Colon (tissue), 2 donors: ENCODE measurements at regions not wholly inside any gene's neighbourhood (a gene's known extent, or its start where the extent isn't known, plus 50 kb on each side); places are given as distances from the start of the nearest gene placed in this dataset.
"Not testable (repeated sequence)": the region's sequence is repeated elsewhere in the genome, so short reads cannot be mapped to it uniquely, and the experiment has no call there.

Source experiments
- FAIRE-seq: peaks from 2 replicates; lab custom pipeline; 2012; peaks lifted over from hg19 to GRCh38; lab: Jason Lieb, UNC
- donor health status: control.
- donor health status: control.

DNA sequence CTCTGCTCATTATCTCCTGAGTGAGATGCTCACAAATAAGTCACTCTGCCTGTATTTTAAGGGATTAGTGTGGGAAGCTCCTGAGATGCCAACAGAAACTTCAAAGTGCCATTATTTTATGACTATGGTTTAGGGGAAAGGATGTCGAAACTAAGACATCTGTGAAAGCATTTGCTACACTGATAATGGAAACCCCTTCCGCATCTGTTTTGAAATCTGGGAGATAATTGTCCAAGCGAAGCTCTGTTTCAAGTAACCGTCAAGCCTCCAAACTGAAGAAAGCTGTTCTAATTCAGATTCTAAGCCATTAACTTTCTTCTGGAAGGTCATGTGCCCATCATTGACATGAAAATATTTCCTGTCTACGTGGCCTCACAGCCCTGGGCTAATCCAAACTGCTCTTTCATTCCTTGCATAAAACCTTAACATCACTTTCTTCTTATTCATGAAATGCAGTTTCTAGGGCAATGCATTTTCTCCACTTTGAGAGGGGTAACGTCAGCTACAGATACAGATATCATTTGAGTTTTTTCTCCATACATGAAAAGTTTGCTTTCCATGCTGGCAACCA lies 932.0 kb downstream of the C6orf118 start:
- no peak for FAIRE-seq

DNA sequence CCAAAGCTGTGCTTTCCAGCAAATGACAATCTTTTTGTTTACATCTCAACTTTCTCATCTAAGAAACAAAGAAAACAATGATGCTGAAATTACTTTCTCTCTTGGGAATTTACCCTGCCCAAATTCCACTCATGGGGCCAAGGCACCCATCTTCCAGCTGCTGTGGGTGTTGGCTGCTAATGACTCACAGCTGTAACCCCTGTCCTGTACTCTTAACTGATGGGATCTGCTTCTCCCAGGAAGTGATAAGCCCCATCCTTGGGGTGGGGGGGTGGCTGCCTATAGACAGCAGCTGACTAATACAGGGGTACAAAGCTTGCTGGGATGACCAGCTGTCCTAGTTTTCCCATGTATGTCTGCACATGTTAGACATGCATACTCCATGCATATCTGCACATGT lies 938.6 kb downstream of the C6orf118 start:
- FAIRE-seq = no peak

DNA sequence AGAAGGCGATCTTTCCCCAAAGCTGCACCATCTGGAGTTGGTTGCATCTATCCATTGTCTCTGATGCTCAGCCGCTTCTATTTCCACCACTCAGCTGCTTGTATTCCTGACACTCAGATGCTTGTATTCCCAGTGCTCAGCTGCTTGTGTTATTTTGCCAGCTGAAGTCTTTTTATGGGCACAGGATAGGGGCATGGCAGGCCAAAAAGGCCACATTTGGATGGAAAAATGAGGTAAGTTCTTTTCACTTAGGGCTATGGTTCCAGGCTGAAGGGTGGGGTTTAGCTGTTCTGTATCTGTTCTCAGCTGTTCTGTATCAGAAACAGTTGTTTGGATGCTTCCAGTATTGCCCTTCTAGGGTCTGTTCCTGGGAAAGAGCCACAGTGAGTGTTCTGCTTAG lies 944.9 kb downstream of the QKI start:
- no peak for FAIRE-seq

DNA sequence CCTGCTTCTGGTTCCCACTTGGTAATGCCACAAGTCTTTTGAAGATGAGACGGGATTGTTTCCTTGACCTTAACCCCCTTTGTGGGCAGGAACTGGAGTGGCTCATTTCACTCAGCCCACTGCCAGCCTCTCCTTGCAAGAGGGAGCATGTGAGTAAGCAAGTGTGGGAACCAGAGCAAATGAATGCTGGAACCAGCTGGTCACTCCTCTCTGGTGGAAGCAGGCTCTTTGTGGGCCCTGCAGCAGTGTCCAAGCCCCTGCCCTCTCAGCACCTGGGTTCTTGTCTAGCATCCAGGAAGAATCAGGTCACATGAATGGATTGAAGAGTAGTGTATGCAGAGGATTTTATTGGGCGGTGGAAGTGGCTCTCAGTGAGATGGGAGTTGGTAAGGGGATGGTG lies 944.5 kb downstream of the QKI start:
- no peak for FAIRE-seq

GRCh38 chr6:164356814-164357213 lies 942.3 kb downstream of the QKI start:
- FAIRE-seq = no peak

DNA sequence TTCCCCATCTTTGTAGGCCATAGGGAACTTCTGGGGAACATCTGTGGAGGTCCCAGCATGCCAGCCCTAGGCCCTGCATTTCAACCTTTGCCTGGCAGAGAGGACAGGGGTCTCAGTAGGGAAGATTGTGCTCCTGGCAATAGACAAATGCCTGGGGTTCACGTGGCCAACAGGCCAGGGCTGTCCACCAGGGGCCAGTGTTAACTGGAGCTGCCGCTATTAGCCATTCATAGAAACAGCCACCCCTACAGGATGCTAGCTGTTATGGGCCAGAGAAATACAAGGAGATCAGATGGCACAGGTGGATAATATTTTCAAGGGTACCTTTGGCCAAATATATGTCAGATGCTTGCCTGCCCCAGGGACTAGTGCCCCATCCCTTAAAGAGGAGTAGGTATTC lies 932.9 kb downstream of the QKI start:
- no peak for FAIRE-seq

- no peak for FAIRE-seq
Observed at GRCh38 chr6:164346631-164347030, 932.1 kb downstream of the QKI start.

GRCh38 chr6:164345806-164346496 lies 931.4 kb downstream of the QKI start:
- no peak for FAIRE-seq

GRCh38 chr6:164345327-164345726 lies 930.8 kb downstream of the QKI start:
- no peak for FAIRE-seq

DNA sequence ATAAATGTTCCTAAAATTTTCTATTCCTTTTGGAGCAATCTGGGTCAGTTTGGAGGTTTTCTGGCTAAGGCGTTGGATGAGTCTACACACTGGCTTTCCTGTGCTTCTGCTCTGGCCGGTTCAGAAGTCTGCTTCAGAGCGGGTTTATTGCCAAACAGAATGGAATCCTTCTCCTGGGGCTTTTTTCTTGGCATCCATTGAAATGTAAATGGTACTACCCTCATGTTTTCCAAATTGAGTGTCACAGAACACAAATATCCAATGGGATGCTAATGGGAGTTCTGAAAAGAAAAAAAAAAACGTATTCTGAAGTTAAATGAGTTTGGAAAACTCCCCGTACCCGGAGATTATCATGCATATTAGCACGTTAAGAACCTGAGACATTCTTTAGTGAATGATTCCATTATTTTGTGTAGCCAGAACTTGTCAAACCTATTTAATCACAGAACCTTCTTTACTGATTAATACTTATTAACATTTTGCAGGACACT lies 930.3 kb downstream of the QKI start:
- FAIRE-seq = no peak

- FAIRE-seq = not testable (repeated sequence)
Observed at GRCh38 chr6:164339442-164339841, 924.9 kb downstream of the QKI start.

DNA sequence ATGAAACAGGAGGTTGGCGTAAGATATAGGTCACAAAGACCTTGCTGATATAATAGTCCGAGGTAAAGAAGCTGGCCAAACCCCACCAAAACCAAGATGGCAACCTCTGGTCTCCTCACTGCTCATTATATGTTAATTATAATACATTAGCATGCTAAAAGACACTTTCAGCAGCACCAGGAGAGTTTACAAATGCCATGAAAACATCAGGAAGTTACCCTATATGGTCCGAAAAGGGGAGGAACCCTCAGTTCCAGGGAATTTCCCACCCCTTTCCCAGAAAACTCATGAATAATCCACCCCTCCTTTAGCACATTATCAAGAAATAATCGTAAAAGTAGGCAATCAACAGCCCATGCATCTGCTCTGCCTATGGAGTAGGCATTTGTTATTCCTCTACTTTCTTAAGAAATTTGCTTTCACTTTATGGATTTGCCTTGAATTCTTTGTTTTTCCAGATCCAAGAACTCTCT lies 923.4 kb downstream of the QKI start:
- no peak for FAIRE-seq

GRCh38 chr6:164337024-164337924 lies 922.8 kb downstream of the QKI start:
- no peak for FAIRE-seq

DNA sequence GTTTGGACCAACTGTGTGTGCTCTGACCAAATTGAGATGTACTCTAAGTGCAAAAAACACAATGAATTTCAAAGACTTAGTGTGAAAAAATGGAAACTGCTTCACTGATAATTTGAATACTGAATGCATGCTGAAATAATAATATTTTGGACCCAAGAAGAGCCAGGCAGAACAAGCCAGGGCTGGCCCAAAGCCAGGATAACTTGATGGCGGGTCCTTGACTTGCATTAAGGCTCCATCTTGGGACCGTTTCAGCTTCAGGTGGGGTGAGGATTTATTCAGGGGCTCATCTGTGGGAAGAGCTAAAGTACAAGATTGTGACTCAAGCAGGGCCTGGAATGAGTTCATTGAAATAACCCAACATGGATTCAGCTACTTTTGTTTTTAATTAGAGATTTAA lies 921.9 kb downstream of the QKI start:
- FAIRE-seq = no peak

DNA sequence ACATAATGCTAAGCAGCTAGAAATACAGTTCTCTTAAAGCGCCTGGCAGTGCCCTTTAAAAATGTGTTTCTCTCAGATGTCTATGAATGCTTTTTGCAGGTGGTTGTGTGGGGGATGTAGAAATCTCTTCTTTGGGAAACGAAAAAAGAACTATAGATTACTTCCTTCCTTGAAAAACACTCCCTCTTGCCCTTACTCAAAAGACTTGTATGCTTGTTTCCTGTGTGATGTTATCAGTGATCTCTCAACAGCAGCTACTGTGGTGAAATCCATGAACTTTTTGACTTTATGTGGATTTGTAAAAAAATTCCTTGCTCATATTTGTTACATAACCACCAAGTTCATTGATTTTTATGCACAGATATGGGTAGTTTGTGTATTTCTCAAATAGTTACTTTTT lies 916.5 kb downstream of the QKI start:
- FAIRE-seq = no peak

DNA sequence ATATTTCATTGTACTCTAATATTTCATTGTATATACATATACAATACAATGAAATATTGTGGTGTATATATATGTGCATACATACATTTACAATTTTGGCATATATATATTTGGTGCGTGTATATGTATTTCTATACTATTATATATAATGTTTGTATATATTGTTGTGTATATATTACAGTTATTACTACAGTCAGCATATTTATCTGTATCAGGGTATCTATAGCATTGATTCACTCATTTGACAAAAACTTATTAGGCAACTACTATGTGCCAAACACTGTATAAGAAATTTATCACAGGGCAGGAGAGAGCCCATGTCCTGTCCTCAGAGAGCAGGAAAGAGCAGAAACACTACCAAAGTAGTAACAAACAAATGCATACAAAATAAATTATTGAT lies 910.6 kb downstream of the QKI start:
- no peak for FAIRE-seq

GRCh38 chr6:164322533-164322932 lies 908.0 kb downstream of the QKI start:
- no peak for FAIRE-seq

- no peak for FAIRE-seq
Observed at GRCh38 chr6:164321297-164321696, 906.8 kb downstream of the QKI start.

DNA sequence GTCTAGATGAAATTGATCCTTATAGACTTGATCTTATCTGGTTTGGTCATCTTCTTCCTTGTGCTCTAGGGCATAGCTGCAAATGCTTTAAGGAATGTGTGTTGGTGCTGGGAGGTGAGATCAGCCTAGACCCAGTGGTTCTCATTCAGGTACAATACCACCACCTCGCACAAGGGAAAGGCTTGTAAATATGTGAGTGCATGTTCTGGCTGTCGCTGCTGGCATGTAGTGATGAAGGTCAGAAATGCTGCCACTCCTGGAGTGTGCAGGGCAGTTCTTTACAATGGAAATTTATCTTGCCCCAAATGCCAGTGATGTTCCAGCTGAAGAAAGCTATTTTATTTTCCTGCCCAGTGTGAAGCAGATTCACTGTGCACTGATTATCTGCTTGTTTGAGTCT lies 900.9 kb downstream of the QKI start:
- FAIRE-seq = no peak

- FAIRE-seq = no peak
Observed at GRCh38 chr6:164308339-164308738, 893.8 kb downstream of the QKI start.

GRCh38 chr6:164303102-164303964 lies 888.8 kb downstream of the QKI start:
- FAIRE-seq = no peak

GRCh38 chr6:164296411-164296810 lies 881.9 kb downstream of the QKI start:
- FAIRE-seq = no peak
